Colon (tissue), 2 donors: ENCODE measurements at regions not wholly inside any gene's neighbourhood (a gene's known extent, or its start where the extent isn't known, plus 50 kb on each side); places are given as distances from the start of the nearest gene placed in this dataset.
"Not testable (repeated sequence)": the region's sequence is repeated elsewhere in the genome, so short reads cannot be mapped to it uniquely, and the experiment has no call there.

Source experiments
- FAIRE-seq: peaks from 2 replicates; lab custom pipeline; 2012; peaks lifted over from hg19 to GRCh38; lab: Jason Lieb, UNC
- donor health status: control.
- donor health status: control.

DNA sequence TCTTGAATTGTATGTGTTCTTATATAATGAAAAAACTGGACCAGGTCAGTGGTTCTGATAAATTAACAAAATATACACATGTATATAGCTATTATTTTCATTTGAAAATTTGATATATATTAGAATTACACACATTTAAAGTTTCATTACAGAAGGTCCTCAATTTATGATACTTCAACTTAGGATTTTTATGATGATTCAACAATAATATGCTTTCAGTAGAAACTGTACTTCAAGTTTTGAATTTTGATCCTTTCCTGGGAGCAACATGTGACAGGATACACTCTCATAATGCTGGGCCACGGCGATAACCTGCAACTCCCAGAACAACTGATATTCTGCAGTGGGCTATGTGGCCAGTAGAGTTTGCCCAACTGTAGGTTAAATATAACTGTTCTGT lies 344.7 kb downstream of the TAF11L14 start:
- FAIRE-seq = no peak

DNA sequence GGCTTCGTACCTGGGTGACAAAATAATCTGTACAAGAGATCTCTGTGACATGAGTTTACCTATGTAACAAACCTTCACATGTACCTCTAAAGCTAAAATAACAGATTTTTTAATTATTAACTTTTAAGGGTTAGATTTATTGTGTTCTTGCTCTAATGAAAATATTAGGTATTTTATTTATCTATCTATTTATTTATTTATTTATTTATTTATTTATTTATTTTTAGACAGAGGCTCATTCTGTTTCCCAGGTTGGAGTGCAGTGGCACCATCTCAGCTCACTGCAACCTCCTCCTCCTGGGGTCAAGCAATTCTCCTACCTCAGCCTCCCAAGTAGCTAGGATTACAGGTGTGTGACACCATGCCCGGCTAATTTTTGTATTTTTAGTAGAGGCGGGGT lies 348.4 kb downstream of the TAF11L14 start:
- not testable (repeated sequence) for FAIRE-seq

DNA sequence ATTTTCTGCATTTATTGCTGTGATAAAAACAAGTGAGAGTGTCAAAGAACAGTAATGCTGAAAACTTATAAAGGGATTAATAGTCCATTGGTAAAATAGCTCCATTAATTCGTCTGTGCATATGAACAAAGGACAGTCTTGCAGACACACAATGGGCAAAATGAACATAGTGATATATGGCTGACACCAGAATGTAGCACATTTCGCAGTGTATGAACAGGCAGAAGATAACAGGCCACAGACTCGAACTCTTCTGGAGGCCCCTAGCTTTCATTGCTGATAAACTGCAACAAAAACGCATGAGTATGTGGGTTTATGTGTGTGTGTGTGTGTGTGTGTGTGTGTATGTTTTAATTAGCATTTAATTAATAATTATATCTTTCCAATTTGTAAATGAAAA lies 354.8 kb downstream of the TAF11L14 start:
- no peak for FAIRE-seq

DNA sequence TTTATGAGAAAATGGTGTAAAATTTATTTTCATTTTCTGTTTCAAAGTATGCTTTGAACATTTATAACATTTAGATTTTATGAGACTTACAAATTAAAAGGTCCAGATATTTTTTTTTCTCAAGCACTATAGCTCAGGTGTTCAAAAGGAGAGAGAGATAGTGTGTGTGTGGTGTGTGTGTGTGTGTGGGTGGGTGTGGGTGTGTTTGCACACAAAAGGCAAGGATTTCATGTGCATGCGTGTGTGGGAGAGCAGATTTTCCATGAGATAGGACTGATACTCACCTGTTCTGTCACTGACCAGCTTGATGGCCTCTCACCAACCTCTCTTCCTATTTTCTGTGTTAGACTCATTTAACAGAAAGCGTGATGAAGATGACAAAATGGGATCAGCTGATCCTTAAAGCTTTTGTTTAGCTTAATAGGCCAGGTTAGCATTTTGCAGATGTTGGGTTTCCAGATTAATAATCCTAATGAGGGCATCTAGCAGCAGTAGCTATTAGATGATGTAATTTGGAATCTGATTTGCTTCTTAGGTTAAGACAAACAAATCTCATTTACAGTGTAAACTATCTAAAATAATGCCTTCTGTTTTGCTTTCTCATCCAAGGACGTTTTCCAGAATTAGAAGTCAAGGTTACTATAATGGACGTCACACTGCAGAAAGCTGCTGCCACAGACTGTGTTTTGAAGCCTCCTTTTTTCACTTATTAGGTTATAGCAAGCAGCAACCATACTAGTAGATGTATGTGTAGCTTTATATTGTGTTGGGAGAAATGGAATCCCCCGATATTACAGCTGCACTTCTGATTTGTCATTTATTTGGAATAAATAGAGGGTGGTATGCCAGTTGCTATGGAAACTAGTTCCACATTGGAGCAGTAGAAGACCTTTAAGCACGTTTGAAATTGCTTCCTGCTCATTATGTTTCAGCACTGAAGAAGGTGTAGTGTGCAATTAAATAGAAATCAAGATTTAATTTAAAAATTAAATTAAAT lies 355.6 kb downstream of the TAF11L14 start:
- FAIRE-seq = no peak

DNA sequence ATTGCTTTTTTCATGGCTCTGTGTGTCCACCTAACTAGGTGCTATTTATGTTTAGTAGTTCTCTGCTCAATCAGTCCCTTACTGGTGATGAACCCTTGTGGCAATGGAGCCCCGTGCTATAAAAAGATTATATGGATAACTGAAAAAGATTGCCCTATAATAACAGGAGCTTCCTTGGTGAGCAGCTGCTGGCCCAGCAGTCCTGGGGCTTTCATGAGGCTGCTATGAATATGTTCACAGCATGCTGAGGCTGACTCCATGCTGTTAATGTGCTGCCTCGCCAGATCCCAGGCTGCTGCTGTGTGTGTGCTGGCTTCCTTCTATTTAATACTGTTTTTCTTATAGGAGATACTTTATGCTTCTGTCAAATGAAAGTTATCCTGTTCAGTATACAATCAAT lies 357.5 kb downstream of the TAF11L14 start:
- FAIRE-seq = no peak

DNA sequence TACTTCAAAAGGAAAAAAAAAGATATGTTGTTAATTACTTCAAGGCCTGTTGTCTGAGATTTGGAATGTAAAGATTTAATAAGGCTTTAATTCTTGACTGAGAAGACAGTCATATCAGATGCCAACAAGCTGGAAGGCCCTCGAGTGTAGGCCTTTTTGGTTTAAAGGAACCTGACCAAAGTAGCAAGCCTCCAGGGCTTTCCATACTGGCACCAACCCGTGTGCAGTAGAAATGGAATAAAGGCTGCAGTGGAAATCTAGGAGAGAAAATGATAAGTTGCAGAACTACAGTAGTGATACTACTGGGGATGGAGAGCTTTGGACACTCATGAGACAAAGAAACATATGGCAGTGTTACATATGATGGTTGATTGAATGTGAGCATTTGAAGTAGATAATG lies 358.0 kb downstream of the TAF11L14 start:
- FAIRE-seq = no peak

DNA sequence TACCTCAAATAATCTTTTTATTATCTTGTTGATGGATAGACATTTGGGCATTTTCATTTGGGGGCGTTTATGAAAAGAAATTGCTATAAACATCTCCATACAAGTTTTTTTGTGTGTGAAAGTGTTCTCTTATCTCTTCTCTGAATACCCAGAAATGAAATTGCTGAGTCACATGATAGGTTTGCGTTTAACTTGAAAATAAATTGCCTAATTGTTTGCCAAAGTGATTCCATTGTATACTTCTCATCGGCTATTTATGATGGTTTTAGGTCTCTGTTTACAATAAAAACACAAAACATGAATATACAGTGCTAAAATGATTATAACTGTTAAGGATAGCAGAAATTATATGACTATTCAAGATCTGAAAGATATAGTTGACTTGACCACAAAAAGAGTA lies 361.7 kb downstream of the TAF11L14 start:
- no peak for FAIRE-seq

DNA sequence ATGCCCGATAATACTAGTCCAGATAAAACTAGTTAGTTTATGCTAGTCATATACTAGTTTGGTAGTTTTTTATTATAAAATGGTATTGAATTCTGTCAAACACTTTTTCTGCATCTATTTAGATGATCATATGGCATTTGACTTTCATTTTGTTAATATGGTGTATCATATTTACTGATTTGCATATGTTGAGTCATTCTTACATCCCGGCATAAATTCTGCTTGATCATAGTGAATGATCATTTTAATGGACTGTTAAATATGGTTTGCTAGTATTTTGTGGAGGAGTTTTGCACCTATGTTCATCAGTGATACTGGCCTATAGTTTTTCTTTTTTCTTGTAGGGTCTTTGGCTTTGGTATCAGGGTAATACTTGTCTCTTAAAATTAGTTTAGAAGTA lies 365.6 kb downstream of the TAF11L14 start:
- no peak for FAIRE-seq

DNA sequence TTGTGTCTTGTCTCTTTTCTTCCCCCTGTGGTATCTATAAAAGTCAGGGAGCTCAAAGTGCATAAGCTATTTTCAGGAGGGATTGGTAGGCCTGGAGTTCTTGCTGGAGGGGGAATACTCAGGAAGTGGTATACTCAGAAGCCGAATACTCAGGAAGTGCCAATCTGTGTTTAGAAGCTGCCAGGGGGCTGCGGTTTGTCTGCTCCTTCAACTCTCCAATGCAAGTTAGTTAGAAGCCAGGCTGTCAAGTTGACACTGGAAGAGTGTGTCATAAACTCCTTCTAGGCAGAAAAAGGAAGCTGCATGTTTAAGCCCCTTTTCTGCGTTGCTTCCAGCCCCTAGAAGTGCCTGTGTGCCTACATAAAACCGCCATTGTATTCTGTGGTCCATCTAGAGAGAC lies 366.5 kb downstream of the TAF11L14 start:
- FAIRE-seq = no peak

DNA sequence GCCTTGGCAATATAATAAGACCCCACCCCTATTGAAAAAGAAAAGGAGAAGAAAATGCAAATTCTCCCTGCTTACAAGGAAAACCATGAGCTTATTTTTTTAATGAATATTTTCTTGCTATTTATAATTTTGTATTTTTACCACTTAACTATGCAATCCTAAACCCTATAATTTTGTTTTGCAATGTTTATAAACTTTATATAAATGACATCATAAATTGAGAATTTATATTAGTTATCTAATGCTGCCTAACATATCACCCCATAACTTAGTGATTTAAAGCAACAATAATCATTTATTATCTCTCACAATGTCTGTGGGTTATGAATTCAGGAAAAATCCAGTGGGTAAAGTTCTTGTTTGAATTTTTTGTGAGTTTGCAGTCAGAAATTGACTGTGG lies 369.1 kb downstream of the TAF11L14 start:
- no peak for FAIRE-seq

DNA sequence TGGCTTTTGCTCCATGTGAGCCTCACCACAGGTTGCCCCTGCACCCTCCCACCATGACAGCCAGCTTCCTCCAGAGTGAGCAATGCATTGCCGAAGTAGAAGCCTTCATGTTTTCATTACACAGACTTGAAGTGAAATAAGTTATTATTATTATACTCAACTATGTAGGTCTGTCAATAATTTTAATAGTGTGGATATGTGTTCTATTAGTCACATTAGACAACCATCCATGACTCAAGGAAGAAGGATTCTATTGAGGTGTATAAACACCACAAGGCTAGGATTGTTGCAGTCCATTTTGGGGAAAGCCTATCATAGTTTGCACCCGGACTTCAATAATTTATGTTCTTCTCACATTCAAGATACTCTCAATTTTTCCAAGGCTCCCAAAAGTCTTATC lies 369.5 kb downstream of the TAF11L14 start:
- FAIRE-seq = no peak

DNA sequence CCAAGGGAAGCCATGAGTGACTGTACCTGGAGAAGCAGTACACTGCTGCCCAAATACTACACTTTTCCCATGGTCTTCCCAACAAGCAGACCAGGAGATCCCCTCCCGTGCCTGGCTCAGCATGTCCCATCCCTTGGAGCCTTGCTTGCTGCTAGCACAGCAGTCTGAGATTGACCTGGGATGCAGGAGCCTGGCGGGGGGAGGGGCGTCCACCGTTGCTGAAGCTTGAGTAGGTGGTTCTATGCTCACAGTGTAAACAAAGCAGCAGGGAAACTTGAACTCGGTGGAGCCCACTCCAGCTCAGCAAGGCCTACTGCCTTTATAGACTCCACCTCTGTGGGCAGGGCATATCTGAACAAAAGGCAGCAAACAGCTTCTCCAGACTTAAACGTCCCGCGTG lies 372.0 kb downstream of the TAF11L14 start:
- not testable (repeated sequence) for FAIRE-seq

DNA sequence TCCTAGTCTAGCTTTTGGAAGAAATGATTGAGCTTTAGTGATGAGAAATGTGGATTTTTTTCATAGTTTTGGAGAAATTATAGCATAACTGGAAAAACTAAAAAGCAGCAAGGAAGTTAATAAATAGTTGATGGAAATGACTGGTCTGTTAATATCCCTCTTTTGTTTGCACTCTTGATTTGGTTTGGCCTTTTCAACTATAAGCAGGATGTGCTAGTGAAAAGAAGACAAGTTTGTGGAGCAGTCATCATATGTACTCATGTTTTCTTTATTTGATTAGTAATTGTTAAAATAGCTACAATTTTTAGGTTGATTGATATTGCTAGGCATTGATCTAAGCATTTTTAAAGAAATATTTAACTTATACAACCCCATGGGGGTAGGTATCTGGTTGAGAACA lies 374.7 kb downstream of the TAF11L14 start:
- no peak for FAIRE-seq

DNA sequence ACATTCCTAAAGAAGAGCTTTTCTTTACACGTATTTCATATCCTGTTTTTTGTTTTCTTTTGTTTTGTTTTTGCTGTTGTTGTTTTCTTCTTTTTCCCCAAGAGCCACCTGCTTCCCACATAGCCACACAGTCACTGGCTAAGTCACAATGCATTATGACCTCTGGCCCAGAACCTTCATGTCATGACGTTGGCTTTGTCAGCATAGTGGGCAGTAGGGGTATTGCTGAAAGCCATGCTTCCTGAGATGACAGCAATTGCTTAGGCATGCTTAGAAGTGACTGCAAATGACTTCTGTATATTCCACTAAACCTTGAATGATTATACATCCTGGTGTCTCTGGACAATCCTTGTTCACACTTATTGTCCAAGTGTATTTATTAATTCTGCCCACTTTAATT lies 375.8 kb downstream of the TAF11L14 start:
- no peak for FAIRE-seq

DNA sequence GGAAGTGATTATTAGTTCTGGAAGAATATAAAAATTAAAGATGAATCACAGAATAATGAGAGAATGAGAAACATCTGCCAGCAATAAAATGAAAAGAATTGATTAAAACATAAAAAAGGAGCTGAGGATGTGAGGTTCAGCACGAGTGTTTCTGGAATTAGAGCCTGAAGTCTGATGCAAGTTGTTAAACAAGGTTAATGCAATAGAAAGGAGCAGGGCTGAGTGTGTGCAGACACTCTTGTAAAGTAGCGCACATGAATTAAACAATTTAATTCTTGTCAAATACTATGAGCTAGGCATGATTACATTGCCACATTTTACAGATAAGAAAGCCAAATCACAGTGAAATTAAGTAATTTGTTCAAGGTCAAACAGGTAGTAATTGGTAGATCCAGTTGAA lies 384.2 kb downstream of the TAF11L14 start:
- FAIRE-seq = no peak

DNA sequence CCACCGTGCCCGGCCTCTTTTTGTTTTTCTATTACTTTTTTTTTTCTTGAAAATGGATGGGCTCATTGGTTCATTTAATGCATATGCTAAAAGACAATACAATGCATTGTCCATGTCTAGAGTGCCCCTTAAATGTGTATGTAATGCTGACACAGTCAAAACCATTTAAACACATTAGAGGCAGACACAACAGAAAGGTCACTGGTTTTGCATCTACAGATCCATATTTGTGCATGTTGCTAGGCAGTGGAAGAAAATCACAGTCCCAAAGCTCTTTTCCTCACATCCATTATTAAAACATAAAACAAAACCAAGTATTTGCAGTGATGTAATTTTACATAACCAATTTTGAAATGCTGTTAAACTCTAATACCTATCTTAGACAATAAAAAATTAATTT lies 389.0 kb downstream of the TAF11L14 start:
- FAIRE-seq = no peak

DNA sequence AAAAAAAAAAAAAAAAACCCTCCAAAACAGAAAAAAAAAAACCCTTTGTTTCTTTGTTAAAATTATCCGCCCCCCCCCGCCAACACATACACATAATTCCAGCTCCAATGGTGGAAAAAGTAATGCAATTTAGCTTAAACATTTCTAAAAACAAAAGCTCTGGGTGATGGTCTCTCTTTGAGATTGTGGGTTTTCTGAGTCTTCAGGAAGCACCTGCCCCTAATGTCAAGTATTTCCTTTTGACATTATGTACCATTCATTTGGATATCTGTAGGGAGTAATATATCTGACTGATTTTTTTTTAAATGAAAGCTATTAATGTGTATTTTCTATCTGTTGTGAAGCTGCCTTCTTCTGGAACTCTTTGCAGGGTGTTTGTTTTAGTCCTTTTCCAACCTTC lies 389.7 kb downstream of the TAF11L14 start:
- no peak for FAIRE-seq

DNA sequence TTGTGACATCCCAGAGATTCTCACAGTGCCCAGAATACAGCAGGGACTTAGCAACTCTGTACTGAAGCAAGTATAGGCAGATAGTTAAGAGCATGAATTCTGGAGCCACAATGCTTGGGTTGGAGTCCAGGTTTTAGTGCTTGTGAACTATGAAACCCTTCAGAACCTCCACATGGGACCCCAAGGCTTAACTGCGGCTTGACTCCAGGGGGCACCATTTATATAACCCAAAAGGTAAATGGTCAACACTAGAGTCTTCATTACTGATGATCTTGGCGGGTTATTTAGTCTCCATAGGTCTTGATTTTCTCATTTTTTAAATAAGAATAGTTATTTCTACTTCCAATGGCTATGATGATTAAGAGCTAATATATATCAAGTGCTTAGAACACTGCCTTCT lies 390.3 kb downstream of the TAF11L14 start:
- FAIRE-seq = no peak

DNA sequence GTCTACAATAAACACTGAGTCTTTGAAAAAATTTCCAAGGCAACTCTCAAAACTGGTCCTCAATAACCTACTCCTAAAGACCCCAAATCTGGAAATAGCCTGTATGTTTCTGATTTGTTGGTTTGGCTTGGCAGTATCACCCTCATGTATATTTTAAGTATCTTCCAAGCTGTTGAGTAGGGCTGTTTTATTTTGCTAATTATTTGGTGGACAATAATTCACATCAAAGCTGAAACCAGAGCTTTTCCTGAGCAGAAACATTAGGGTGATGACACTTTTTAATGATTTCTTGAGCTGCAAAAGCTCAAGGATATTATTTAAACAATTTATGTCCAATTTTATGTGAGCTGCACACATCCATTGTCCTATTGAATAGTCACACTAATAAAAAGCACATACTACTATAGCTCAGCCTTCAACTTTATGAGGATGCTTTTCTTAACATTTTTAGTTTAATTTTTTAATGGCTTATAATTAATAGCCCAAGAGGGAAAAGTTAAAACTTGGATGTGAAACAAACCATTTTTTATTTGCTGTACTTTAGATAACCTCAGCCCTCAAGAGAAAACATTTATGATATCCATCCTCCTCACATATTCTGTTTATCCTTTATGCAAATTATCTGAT lies 393.1 kb downstream of the TAF11L14 start:
- FAIRE-seq = no peak

DNA sequence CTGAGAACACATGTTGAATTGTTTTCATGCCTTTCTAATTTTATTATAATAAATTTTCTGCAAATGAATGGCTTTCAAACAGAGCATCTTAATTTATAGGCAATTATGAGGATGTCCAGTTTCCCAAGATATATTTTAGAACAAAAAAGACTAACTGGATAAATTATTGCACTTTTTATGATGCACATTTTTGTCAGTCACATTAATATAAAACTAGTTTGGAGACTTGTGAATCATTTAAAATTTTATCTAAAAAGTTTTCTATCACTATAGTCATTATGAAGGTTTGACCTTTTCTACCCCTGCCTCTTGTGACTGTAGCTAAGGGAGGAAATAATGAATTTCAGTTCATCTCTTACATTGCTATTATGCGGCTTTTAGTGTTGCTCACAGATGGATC lies 393.8 kb downstream of the TAF11L14 start:
- no peak for FAIRE-seq

DNA sequence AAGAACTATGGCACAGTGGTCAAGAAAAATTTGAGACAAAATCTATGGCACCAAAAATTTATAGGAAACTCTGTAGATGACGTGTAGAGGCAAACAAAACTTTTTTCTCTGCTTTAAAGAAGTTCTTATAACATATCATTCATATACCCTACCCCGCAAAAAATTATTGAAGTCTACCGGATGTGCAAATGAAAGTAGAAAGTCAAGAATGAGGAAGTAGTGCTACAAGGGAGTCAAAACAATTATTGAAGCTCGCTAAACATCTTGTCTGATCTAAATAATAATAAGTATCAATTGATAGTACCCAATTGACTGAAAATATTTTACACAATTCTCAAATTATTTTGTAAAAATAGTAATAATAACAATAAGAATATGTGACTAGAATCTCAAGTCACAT lies 398.5 kb downstream of the TAF11L14 start:
- FAIRE-seq = no peak

DNA sequence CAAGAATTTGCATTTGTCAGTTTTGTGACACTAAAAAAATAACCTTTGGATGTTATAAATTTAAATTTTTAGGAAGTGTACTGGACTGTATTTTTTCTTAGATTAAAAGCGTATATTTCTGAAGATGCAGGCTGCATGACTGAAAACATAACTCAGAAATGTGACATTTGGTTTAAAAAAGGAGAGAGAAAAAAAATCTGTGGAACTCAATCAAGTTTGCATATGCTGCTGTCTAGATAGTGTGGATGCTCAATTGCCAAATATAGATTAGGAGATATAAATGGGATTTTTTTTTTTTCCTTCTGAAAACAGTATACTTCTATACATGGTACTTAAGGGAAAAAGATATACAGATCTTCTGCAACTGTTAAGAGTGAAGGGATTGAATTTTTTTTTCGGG lies 402.3 kb downstream of the TAF11L14 start:
- FAIRE-seq = no peak

DNA sequence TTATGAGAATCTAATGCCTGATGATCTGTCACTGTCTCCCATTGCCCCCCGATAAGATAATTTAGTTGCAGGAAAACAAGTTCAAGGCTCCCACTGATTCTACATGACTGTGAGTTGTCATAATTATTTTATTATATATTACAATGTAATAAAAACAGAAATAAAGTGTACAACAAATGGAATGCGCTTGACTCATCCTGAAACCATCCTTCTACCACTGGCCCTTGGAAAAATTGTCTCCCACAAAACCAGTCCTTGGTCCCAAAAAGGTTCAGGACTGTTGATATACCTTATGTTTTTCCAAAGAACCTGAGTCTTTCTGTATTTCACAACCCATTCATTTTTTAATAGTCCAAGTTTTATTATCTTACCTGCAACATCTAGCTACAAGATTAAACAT lies 403.5 kb downstream of the TAF11L14 start:
- FAIRE-seq = no peak

DNA sequence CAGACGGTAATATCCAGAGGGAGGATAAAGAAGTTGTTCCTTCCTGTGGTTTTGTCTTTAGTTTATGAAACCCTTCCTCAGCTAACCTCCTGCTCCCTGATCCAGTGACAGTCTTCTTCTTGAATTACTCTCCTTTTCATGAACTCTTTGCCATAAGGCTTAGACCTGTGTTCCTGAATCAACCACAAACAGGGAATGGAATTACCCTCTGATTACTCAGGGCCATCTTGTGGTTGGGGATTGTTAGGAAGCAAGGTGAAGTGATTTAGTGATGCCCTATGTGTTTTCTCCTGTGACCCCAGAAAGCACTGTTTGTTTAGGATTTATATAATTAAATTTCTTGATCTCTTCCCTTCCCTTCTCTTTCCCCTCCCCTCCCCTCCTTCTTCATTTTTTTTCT lies 409.1 kb downstream of the TAF11L14 start:
- FAIRE-seq = no peak
